Mammary epithelial cell (primary cell): ENCODE measurements at regions not wholly inside any gene's neighbourhood (a gene's known extent, or its start where the extent isn't known, plus 50 kb on each side); places are given as distances from the start of the nearest gene placed in this dataset.

Experiments
- EZH2 ChIP-seq: IDR thresholded peaks from 2 replicates; pipeline ENCODE4 v1.6.1; 2012; ENCODE audit warnings: low read length, inconsistent platforms, borderline replicate concordance
- TF ChIP-seq, protein P1 (sequence below), 2 donors: IDR thresholded peaks in 1 of 2; conservative IDR thresholded peaks in 1 of 2; 2 replicates each; pipeline ENCODE4 v1.5.1; 2011 to 2012; ENCODE audit warnings: inconsistent platforms in 2 of 2, low read length in 2 of 2, mild to moderate bottlenecking in 2 of 2, control low read depth in 1 of 2, low read depth in 1 of 2; ENCODE audit not compliant: insufficient read depth in 1 of 2; ENCODE audit errors: extremely low read depth in 1 of 2

DNA sequence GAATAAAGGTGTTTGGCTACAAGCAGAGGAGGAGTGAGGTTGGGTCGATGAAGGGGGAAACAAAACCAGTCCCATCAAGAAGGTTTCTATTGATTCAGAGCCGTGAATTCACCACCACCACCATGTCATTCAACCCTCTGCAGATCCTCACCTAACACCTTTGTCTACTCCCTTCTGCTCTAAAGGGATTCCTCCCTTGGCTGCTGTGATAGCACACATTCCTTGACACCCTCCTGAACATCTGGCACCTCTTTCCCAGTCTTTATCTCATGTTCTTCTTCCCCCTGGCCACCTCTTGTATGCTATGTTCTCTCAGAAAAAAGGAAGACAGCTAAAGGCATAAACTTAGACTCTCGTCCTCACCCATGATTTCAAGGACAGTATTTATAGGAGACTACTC is 318.0 kb downstream of the GPAM start:
- TF ChIP-seq, protein P1, sequence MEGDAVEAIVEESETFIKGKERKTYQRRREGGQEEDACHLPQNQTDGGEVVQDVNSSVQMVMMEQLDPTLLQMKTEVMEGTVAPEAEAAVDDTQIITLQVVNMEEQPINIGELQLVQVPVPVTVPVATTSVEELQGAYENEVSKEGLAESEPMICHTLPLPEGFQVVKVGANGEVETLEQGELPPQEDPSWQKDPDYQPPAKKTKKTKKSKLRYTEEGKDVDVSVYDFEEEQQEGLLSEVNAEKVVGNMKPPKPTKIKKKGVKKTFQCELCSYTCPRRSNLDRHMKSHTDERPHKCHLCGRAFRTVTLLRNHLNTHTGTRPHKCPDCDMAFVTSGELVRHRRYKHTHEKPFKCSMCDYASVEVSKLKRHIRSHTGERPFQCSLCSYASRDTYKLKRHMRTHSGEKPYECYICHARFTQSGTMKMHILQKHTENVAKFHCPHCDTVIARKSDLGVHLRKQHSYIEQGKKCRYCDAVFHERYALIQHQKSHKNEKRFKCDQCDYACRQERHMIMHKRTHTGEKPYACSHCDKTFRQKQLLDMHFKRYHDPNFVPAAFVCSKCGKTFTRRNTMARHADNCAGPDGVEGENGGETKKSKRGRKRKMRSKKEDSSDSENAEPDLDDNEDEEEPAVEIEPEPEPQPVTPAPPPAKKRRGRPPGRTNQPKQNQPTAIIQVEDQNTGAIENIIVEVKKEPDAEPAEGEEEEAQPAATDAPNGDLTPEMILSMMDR (conservative IDR thresholded peaks at IDR 0.05 in 1 of 2, IDR thresholded peaks at IDR 0.05 in 1 of 2; ENCODE audit: extremely low read depth in 1 of 2, insufficient read depth in 1 of 2, low read depth in 1 of 2, low read length in 2 of 2), result no peak
- no peak for TF ChIP-seq EZH2
